AG04449 (cell line): ENCODE measurements at regions not wholly inside any gene's neighbourhood (a gene's known extent, or its start where the extent isn't known, plus 50 kb on each side); places are given as distances from the start of the nearest gene placed in this dataset.

Experiments used
- CTCF ChIA-PET: fragments of 350-600 bp; formaldehyde crosslinking; extraction: SDS; loops from one replicate; lab custom pipeline; 2021; ENCODE audit warnings: antibody characterized with exemption; lab: Yijun Ruan, JAX
- POLR2A ChIA-PET: fragments of 400-600, 350-600 bp; formaldehyde crosslinking; extraction: SDS; loops from one replicate; lab custom pipeline; 2020; ENCODE audit warnings: antibody characterized with exemption, inconsistent platforms; lab: Yijun Ruan, JAX
- DNase-seq: peaks from one replicate; pipeline ENCODE4 v3.0.0-alpha.2; 2010; ENCODE audit warnings: low read depth, low spot score
- H3K4me3 ChIP-seq: 2 replicates; pipeline ENCODE4 v1.5.1; 2011; ENCODE audit warnings: low read depth, mild to moderate bottlenecking, control low read depth, low read length
- TF ChIP-seq, protein P1 (sequence below): IDR thresholded peaks from one replicate; pipeline ENCODE4 v1.5.1; 2011; ENCODE audit warnings: mild to moderate bottlenecking, moderate library complexity, low read length, control low read depth, inconsistent platforms; ENCODE audit not compliant: insufficient read depth; ENCODE audit errors: missing control alignments

DNA sequence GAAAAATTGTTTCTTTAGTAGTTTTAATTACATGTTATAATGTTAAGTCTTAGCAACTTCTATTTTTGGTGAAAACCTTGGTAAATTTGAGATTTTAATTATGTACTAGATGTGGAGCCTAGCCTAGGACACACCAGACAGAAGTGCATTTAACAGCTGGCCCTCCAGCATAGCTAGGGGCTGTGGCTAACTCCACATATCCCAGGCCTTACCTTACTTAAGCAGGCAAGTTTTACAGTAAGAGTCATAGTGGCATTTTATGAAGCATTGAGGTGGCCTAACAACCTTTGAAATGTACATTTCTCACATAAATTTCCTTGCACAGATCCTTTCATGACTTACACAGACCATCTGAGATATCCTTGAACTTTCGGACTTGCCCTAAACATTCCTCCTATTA is 71.6 kb upstream of the C4orf54 start:
- no peak for DNase-seq
- CTCF ChIA-PET = no interaction called here
- H3K4me3 ChIP-seq = no peak overlapping the region
- POLR2A ChIA-PET = no interaction called here
- TF ChIP-seq, protein P1, sequence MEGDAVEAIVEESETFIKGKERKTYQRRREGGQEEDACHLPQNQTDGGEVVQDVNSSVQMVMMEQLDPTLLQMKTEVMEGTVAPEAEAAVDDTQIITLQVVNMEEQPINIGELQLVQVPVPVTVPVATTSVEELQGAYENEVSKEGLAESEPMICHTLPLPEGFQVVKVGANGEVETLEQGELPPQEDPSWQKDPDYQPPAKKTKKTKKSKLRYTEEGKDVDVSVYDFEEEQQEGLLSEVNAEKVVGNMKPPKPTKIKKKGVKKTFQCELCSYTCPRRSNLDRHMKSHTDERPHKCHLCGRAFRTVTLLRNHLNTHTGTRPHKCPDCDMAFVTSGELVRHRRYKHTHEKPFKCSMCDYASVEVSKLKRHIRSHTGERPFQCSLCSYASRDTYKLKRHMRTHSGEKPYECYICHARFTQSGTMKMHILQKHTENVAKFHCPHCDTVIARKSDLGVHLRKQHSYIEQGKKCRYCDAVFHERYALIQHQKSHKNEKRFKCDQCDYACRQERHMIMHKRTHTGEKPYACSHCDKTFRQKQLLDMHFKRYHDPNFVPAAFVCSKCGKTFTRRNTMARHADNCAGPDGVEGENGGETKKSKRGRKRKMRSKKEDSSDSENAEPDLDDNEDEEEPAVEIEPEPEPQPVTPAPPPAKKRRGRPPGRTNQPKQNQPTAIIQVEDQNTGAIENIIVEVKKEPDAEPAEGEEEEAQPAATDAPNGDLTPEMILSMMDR = no peak

DNA sequence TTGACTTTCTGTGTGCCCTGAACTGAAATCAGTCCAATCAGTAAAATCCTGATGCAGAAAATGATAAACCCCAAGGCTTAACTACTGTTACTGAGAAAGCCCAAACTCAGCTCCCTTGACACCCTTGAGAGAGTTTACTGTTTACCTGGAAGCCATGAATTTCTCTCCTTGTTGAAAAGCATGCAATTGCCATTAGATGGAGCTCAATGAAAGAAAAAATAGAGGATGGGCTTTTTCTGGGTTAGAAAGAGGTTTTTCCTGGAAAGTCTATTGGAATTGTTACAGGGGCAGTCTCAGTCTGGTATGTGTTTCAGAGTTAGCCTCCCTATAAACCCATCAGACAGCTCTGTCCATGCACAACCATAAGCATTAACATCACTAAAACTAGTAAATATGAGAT is 66.4 kb upstream of the C4orf54 start:
- TF ChIP-seq, protein P1 = no peak
- no peak for DNase-seq
- ChIA-PET POLR2A (no interaction called here), CTCF (no interaction called here)
- no peak overlapping the region for H3K4me3 ChIP-seq

DNA sequence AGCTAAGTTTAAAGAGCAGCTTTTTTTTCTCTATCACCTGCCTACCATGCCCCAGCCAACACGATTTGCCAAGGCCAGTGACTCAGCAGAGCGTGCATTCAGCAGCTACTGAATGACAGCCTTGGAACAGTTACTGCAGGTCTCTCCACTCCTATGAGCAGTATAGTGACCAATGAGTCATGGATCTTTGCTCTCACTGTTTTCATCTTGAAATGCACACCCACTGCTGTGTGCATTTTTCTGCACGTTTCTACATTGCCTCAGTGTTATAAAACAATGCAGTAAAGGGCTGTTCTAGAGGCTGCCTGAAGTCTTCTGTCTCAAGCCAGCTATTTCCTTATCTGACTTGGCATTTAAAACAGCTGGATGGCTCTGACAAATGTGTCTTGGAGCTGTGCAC is 66.0 kb upstream of the C4orf54 start:
- DNase-seq = no peak
- TF ChIP-seq, protein P1 = no peak
- ChIA-PET POLR2A (no interaction called here), CTCF (no interaction called here)
- no peak overlapping the region for H3K4me3 ChIP-seq

GRCh38 chr4:99722725-99723124 is 65.1 kb upstream of the C4orf54 start:
- ChIA-PET POLR2A (no interaction called here), CTCF (no interaction called here)
- no peak for DNase-seq
- H3K4me3 ChIP-seq = no peak overlapping the region
- TF ChIP-seq, protein P1 = no peak

DNA sequence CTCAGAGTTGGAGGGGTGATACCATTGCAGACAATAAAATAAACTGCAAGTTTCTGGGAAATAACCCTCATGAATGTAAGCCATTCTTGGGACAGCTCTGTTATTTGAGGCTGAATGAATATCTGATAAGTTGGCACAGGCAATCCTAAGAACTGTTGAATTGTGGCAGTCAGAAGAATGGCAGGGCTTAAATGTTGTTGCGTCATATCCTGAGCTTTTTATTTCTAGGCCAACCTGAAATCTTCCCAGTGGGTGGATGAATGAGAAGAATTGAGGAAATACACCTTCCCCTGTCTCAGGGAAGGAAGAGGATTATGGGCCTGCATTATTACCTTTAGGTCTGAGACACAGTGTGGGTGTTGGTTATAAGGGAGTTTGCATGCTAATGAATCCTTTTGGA is 64.4 kb upstream of the C4orf54 start:
- POLR2A ChIA-PET = no interaction called here
- CTCF ChIA-PET = no interaction called here
- TF ChIP-seq, protein P1 = no peak
- no peak for DNase-seq
- H3K4me3 ChIP-seq = no peak overlapping the region

GRCh38 chr4:99720206-99720605 is 62.6 kb upstream of the C4orf54 start:
- ChIA-PET CTCF (no interaction called here), POLR2A (no interaction called here)
- no peak overlapping the region for H3K4me3 ChIP-seq
- TF ChIP-seq, protein P1 = no peak
- no peak for DNase-seq

- no peak overlapping the region for H3K4me3 ChIP-seq
- CTCF ChIA-PET = no interaction called here
- POLR2A ChIA-PET = no interaction called here
- TF ChIP-seq, protein P1 = no peak
- DNase-seq = no peak
Measured at GRCh38 chr4:99716996-99717395, 59.4 kb upstream of the C4orf54 start.
